B cell (primary cell): ENCODE measurements at regions not wholly inside any gene's neighbourhood (a gene's known extent, or its start where the extent isn't known, plus 50 kb on each side); places are given as distances from the start of the nearest gene placed in this dataset.

Experiments
- CTCF ChIP-seq: fragments of 200-600 bp; IDR thresholded peaks from one replicate; pipeline ENCODE4 v1.8.0; 2022; ENCODE audit warnings: antibody characterized with exemption, mild to moderate bottlenecking
- EZH2 ChIP-seq: IDR thresholded peaks from 2 replicates; pipeline ENCODE4 v1.6.1; 2012; ENCODE audit warnings: borderline replicate concordance, low read depth, mild to moderate bottlenecking, moderate library complexity, low read length; ENCODE audit not compliant: insufficient read depth, poor library complexity, severe bottlenecking

GRCh38 chr16:47780213-47780875 lies 319.2 kb downstream of the PHKB start:
- TF ChIP-seq CTCF = no peak
- TF ChIP-seq EZH2 = no peak
